Stimulated activated CD4-positive, alpha-beta T cell treated with anti-CD3 and anti-CD28 coated beads, Interleukin-1b, Interleukin-23, amount 100 ng/mL, for 24 hours (primary cell): ENCODE measurements at regions not wholly inside any gene's neighbourhood (a gene's known extent, or its start where the extent isn't known, plus 50 kb on each side); places are given as distances from the start of the nearest gene placed in this dataset.
"Not testable (repeated sequence)": the region's sequence is repeated elsewhere in the genome, so short reads cannot be mapped to it uniquely, and the experiment has no call there.

ENCODE experiments used
- DNase-seq, 4 experiments: peaks; one replicate each; pipeline ENCODE4 v3.0.0-alpha.2; 2020; ENCODE audit warnings: low read depth in 4 of 4, low spot score in 1 of 4

DNA sequence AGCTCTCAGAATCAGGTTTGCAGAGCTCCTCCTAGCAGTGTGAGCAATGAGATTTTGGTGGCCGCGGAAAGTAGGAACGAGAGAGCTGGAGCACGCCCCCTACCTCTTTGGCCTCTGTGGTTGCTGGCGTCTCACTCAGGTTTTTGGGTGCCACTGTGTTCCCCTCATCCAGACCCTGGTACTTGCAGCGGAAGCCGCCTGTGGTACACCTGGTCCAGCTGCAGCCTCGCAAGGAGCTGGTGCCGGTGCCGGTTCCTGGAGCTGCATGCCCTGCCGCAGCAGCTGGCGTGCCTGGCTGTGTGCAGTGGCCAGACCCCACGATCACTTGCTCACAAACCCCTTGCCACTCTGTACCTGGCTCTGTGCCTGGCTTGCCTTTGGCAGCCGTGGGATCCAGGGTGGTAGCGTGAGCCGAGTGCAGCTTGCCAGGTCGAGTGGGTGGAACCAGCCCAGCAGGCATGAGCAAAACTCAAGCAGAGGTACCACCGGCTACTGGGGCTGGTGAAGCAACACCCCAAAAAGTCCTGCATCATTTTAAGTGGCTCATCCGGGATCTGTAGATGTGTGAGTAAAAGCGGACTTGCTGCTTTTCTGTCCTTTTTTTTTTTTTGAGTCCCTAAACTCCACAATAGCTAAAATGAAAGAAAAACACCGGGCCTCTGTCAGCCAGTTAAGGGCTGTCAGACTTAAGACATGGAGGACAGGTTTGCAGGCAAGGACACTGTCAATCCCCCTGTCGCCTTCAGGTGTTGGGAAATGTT is 844.9 kb downstream of the KCNT2 start:
- no peak for DNase-seq

GRCh38 chr1:195761104-195761503 is 847.1 kb downstream of the KCNT2 start:
- DNase-seq, result no peak

DNA sequence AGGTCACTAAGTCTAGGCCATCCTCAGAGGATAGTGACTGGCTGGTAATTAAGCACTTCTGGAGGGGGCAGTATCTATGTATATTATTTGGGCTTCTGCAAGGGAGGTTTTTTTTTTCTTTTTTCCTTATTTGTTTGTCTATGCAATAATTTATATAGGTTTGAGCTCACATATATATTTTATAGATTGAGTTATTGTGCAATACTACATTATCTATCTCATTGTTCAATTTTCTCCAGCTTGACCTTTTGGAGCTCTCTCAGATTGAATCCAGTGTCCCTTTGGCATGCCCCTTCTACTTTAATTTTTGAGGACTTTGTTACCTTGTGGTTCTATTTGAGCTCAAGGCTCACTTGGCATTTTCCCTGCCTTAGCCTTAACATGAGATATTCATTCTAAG is 852.1 kb downstream of the KCNT2 start:
- DNase-seq, result no peak

DNA sequence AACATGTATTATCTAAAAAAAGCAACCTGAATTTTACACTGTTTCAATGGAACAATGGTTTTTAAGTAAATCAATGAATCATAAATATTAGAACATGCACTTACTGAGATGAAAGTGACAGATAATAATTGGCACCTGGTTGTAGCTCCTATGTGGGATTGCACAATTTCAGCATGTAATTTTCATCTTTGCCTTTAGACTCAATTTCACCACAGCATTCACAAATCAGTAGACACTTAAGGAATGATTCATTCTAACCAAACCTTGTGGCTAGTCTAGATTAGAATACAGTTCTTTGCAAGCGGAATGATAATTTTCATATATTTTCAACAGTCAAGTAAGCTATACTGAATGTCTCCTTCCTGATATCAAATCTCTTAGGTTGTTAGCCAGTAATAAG is 853.4 kb downstream of the KCNT2 start:
- DNase-seq, result no peak

DNA sequence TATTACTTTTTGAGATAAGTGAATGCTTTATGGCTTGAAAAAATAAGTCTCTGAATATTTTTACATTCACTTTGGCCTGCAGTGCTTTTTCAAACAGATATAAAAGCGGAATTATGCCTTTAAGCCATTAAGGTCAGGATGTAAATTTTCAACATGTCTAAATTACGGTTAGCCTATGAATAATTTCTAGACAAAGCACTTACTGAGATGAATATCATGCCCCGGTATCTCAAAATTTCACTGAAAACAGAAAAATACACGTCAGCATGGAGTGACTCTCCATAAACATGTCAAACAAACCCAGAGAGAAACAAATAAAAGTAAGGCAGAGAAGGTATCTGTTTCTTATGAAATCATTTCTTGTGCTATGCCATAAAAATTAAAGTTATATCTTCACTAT is 853.9 kb downstream of the KCNT2 start:
- DNase-seq, result no peak

DNA sequence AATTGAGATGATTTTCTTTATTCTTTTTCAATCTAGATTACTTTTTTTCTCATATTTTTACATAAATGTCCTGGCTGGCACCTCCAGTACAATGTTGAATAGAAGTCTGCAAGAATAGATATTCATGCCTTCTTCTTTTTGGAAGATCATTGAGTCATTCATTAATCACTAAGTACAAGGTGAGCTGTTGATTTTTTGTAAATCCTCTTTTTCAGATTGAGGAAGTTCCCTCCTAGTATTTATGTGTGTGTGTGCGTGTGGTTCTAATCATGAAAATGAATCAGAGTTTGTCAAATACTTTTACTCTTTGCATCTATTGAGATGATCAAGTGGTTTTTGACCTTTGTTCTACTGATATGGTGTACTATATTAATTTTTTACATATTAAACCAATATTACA is 859.3 kb downstream of the KCNT2 start:
- DNase-seq, result no peak

GRCh38 chr1:195745189-195746010 is 862.8 kb downstream of the KCNT2 start:
- no peak for DNase-seq

DNA sequence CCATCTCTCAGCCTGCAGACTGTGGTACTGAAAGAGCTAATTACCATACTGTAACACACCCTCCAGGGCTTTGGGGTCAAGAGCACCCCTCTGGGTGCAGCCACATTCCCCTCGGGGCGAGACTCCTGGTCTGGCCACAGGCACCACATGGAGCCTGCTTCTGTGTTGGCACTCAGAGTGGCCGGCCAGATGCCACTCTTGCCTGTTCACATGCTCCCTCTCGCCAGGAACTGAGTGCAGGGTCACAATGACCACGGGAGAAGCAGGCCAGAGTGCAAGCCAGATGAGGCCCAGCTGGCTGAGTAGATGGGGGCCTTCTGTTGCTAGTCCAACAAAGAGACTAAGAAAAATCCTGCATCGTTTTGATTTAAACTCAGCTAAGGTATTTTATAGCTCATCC is 864.0 kb downstream of the KCNT2 start:
- DNase-seq, result no peak

DNA sequence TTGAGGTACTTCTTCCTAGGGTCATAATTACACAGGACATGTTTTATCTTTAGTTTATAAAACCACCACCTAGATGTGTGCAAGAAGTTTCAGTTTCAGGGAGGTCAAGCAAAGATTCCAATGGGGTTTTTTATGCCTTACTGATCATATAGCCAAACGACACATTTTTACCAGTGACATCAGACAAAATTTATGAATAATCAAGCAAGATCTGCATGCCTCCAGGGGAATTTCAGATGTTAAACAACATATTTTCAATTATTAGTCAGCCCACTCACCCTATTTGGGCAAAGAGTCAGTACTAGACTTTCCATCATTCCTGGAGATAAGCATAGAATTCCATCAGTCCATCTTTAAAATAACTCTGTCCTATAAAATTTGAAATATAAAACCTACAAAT is 867.4 kb downstream of the KCNT2 start:
- no peak for DNase-seq

DNA sequence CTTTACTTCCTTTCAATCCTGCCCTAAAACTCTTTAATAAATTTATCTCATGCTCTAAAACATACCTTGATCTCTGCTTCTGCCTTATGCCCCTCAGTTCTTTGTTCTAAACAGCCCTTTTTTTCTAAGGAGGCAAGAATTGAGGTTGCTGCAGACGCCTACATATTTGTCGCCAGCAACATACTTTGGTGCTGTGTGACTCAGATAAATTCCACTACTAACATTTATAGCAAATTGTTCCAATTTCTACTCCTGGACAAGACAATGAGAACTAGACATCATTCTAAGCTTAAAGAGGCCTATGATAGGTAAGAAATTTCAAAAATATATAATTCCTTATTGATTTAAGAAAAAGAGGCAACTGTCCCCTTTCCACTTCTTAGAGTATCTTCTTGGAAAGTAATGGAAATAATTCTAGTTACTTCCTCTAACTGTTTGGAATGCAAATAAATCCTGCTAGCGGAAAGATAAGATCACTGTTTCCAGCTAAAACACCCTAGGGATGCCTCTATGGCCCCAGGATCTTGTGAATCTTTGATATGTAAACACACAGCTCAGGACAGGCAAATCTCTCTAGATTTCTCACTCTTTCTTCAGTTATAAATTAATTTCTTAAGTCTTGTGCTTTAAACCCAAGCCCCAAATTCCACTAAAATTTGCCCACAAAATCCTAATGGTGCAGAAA is 869.1 kb downstream of the KCNT2 start:
- DNase-seq, result no peak

DNA sequence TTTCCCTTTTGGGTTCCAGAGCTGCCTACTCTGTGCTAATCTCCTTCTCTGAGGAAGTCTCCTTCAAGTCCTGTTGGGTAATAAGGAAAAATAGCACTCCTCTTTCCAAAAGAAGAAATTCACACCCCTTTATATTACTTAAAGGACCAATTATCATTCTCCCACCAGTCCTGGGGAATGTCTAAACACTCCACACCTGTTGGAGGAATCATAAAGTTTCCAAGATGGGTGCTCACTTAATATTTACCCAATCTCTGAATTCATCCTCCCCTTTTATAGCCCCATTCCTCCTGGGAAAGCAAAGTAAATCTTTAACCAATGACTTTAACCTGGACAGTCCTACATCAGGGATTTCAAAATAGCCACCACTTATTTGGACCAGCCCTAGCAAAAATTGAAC is 873.1 kb downstream of the KCNT2 start:
- no peak for DNase-seq

- DNase-seq, result no peak
Observed at GRCh38 chr1:195733826-195734225, 874.4 kb downstream of the KCNT2 start.

GRCh38 chr1:195733408-195733807 is 874.8 kb downstream of the KCNT2 start:
- no peak for DNase-seq

- no peak for DNase-seq
Observed at GRCh38 chr1:195731385-195731784, 876.9 kb downstream of the KCNT2 start.

GRCh38 chr1:195723796-195724194 is 884.4 kb downstream of the KCNT2 start:
- no peak for DNase-seq

DNA sequence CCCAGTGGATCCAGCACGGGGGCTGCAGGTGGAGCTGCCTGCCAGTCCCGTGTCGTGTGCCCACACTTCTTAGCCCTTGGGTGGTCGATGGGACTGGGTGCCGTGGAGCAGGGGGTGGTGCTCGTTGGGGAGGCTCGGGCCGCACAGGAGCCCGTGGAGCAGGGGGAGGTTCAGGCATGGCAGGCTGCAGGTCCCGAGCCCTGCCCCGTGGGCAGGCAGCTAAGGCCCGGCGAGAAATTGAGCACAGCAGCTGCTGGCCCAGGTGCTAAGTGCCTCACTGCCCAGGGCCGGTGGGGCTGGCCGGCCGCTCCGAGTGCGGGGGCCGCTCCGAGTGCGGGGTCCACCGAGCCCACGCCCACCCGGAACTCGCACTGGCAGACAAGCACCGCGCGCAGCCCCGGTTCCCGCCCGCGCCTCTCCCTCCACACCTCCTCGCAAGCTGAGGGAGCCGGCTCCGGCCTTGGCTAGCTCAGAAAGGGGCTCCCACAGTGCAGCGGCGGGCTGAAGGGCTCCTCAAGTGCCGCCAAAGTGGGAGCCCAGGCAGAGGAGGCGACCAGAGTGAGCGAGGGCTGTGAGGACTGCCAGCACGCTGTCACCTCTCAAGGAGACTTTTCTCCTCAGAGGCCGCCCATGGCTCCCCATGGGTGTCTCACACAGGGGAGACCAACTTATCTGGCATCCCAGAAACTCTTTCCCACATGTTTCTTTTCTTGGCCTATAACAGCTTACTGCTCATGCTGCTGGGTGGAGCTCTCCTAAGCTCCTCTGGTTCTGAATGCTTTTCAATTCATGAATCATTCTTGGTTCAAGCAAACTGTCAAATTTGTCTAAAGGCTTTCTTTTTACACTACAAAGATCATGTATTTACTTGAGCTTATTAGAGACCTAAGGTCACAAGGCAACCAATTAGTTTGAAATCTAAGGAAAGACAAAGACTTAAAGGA is 885.1 kb downstream of the KCNT2 start:
- not testable (repeated sequence) for DNase-seq

GRCh38 chr1:195722146-195722545 is 886.1 kb downstream of the KCNT2 start:
- not testable (repeated sequence) for DNase-seq

GRCh38 chr1:195721210-195721971 is 886.8 kb downstream of the KCNT2 start:
- DNase-seq, result no peak

DNA sequence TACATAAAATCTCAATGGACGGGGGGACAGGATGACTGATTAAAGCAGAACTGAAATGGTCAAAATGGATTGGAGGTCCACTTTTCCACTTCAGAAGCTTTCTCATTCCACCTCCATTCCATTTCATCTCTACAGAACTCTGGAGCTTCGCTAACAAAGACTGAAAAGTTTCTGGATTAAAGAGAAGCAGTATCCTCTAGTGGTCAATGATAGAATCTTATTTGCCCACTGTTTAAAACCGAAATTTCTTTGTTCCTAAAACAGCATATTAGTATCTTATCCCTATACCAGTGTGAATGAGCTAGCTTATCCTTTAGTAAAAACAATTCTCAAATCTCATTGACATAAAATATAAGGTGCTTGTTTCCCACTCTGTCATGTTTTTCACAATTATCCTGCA is 890.6 kb downstream of the KCNT2 start:
- DNase-seq, result no peak

DNA sequence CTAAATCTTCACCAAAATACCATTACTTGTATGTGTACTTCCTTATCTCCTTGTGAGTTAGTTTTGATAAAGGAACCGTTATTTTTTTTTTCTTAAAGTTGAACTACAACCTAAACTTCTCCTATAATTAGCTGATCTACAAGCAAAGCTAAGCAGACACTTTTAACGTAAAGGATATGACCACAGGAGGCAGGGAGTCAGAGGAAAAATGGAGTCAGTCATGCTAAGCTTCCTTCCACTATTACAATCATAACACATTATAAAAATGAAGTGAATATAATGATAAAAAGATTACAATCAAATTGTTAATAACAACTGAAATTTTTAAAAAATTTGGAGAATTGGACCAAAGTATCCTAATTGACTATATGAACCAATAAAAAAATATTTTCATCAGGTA is 892.6 kb downstream of the KCNT2 start:
- DNase-seq, result no peak
